ENCODE measurements at regions not wholly inside any gene's neighbourhood (a gene's known extent, or its start where the extent isn't known, plus 50 kb on each side); places are given as distances from the start of the nearest gene placed in this dataset.

DNA sequence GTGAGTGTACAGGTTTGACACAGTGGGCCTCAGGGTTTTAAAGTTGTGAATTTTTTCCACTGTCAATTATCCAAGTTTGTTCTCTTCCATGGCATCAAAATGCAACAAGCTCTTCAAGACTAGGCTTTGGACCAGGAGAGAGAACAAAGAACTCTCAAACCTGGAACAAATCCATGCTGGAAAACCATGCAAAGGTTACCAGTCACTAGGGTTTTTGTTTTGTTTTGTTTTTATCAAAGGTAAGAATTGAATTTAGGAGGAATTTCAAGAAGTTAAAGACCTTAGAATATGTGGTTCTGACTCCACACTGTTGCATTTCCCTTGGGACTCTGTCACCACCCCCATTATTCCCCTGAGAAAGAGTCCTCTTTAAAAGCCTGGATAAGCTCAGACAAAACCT, 191.1 kb upstream of the PIK3R1 start:
- TF ChIP-seq GATA2 (IDR thresholded peaks at IDR 0.05; ENCODE audit: low read depth, low read length), result no peak
- TF ChIP-seq GATA3 (IDR thresholded peaks at IDR 0.05; ENCODE audit: low read depth, low read length), result no peak
